H1 (cell line): ENCODE measurements at regions not wholly inside any gene's neighbourhood (a gene's known extent, or its start where the extent isn't known, plus 50 kb on each side); places are given as distances from the start of the nearest gene placed in this dataset.

Source experiments
- BRCA1 ChIP-seq: IDR thresholded peaks from 2 replicates; pipeline ENCODE4 v1.6.1; 2012; ENCODE audit warnings: low read depth, low read length, improper control_type of control experiment
- CTCF ChIP-seq, 3 experiments: IDR thresholded peaks; 1 replicate in 2 of 3; 2 replicates in 1 of 3; pipeline versions ENCODE4 v1.5.1 to v1.6.1; 2011; ENCODE audit warnings: low read length in 3 of 3, mild to moderate bottlenecking in 3 of 3, inconsistent platforms in 2 of 3, low read depth in 1 of 3, moderate library complexity in 1 of 3; ENCODE audit not compliant: insufficient read depth in 1 of 3; ENCODE audit errors: control extremely low read depth in 1 of 3
- E2F6 ChIP-seq: IDR thresholded peaks from 2 replicates; pipeline ENCODE4 v1.6.1; 2012; ENCODE audit warnings: inconsistent platforms
- EP300 ChIP-seq, 2 experiments: IDR thresholded peaks; 1 replicate in 1 of 2; 2 replicates in 1 of 2; pipeline ENCODE4 v1.6.1; 2011 to 2012; ENCODE audit warnings: low read depth in 2 of 2, low read length in 2 of 2, mild to moderate bottlenecking in 2 of 2, borderline replicate concordance in 1 of 2, inconsistent platforms in 1 of 2, moderate library complexity in 1 of 2
- JUND ChIP-seq: IDR thresholded peaks from 2 replicates; pipeline ENCODE4 v1.6.1; 2011; ENCODE audit warnings: mild to moderate bottlenecking, improper control_type of control experiment, low read length
- POLR2A ChIP-seq, 2 experiments: IDR thresholded peaks; 1 replicate in 1 of 2; 2 replicates in 1 of 2; pipeline ENCODE4 v1.6.1; 2011; ENCODE audit warnings: low read depth in 2 of 2, low read length in 2 of 2, mild to moderate bottlenecking in 2 of 2; ENCODE audit errors: control extremely low read depth in 1 of 2
- POLR2AphosphoS5 ChIP-seq: IDR thresholded peaks from 2 replicates; pipeline ENCODE4 v1.6.1; 2011; ENCODE audit warnings: low read depth, low read length
- RBBP5 ChIP-seq: IDR thresholded peaks from 2 replicates; pipeline ENCODE4 v1.7.1; 2012; ENCODE audit warnings: low read depth, mild to moderate bottlenecking, inconsistent platforms, low read length, moderate library complexity, borderline replicate concordance
- RFX5 ChIP-seq: IDR thresholded peaks from 2 replicates; pipeline ENCODE4 v1.6.1; 2011; ENCODE audit warnings: low read depth, low read length, improper control_type of control experiment, borderline replicate concordance
- RNF2 ChIP-seq: fragments of 200-900, 300-1000 bp; sonication (generic); IDR thresholded peaks from 2 replicates; pipeline ENCODE4 v1.7.1; 2016; ENCODE audit warnings: borderline replicate concordance, low read depth, mild to moderate bottlenecking, antibody characterized with exemption, low read length; ENCODE audit not compliant: poor library complexity, severe bottlenecking; ENCODE audit errors: missing control alignments
- TBP ChIP-seq: IDR thresholded peaks from 2 replicates; pipeline ENCODE4 v1.6.1; 2011; ENCODE audit warnings: low read depth, low read length, improper control_type of control experiment
- TEAD4 ChIP-seq: IDR thresholded peaks from 2 replicates; pipeline ENCODE4 v1.6.1; 2012; ENCODE audit warnings: low read depth, low read length, inconsistent platforms, mixed read lengths
- ZNF274 ChIP-seq: IDR thresholded peaks from 2 replicates; pipeline ENCODE4 v1.7.0; 2012; ENCODE audit warnings: low read length, borderline replicate concordance; ENCODE audit errors: extremely low read depth

- TF ChIP-seq POLR2AphosphoS5, result no peak
- no peak for TF ChIP-seq CTCF (IDR thresholded peaks at IDR 0.05; ENCODE audit: control extremely low read depth in 1 of 3, insufficient read depth in 1 of 3, low read depth in 1 of 3, low read length in 3 of 3)
- TF ChIP-seq POLR2A (IDR thresholded peaks at IDR 0.05; ENCODE audit: control extremely low read depth in 1 of 2, low read depth in 2 of 2, low read length in 2 of 2), result no peak
- TF ChIP-seq RFX5, result no peak
- TF ChIP-seq EP300 (IDR thresholded peaks at IDR 0.05; ENCODE audit: borderline replicate concordance in 1 of 2, low read depth in 2 of 2, low read length in 2 of 2), result no peak
- no peak for TF ChIP-seq RNF2
- TF ChIP-seq RBBP5, result no peak
- TF ChIP-seq TEAD4, result 0 out of 2 replicates have a peak, but pooled peaks have one; percentile 14
- TF ChIP-seq ZNF274, result no peak
- TF ChIP-seq TBP, result no peak
- no peak for TF ChIP-seq E2F6
- no peak for TF ChIP-seq BRCA1
- TF ChIP-seq JUND, result no peak
Measured at GRCh38 chr15:52912172-52912571, 122.0 kb upstream of the ONECUT1 start.
